ENCODE measurements at regions not wholly inside any gene's neighbourhood (a gene's known extent, or its start where the extent isn't known, plus 50 kb on each side); places are given as distances from the start of the nearest gene placed in this dataset.

DNA sequence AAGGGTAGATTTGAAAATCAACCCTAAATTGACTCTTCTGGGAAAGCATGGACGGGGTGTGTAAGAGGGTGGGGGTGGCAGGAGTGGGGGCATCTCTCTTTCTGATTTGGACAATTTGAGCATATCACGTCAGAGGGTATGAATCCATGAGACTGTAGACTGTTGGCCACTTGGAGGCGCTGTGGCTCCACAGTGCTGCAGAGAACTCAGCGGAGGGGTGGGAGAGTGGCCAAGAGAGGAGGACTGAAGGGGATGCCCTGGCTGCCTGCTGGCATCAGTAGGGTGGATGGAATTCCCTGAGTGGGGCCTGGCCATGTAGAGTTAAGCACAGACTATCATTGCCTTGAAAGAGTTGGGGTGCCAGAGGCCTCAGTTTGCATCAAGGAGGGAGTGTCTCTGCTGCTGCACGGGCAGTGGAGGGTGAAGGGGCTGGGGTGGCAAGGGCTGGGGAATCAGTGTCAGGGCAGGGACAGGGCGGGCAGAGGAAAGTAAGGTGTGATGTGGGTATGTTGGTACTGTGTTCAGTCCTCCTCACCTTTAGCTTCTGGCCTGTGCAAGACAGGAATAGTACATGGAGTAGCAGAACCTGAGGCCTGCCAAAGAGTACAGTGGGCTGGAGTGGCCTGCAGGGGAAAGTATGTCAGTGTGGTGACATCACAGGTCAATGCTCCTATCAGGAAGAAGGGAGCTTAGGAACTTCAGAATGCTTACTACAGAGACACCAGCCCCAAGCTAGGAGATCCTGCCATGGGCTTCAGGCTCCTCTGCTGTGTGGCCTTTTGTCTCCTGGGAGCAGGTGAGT is 133.5 kb upstream of the PRSS58 start:
- Histone ChIP-seq H3K9me2 (replicated peaks; ENCODE audit: low read depth, low read length) (no peaks in the 10 kb centered on the region), H3K27me3 (ENCODE audit: insufficient read depth, low read length, poor library complexity, severe bottlenecking) (no peaks in the 10 kb centered on the region), H3K9ac (ENCODE audit: low read depth, low read length, poor library complexity, severe bottlenecking) (peak overlapping the region; percentile 88), H3K9me3 (ENCODE audit: insufficient read depth, low read depth, low read length) (no peaks in the 10 kb centered on the region), H3K4me1 (ENCODE audit: insufficient read depth, low read length, poor library complexity, severe bottlenecking) (peaks cover 49% of the 10 kb centered on the region), H4K20me1 (ENCODE audit: insufficient read depth, low read length, poor library complexity, severe bottlenecking) (no peaks in the 10 kb centered on the region), H3K4me2 (ENCODE audit: low read depth, low read length, poor library complexity, severe bottlenecking) (peak overlapping the region; percentile 9), H3F3A (ENCODE audit: low read depth) (no peaks in the 10 kb centered on the region), H3K36me3 (ENCODE audit: insufficient read depth, low read length) (no peaks in the 10 kb centered on the region), H3K79me2 (ENCODE audit: insufficient read depth, low read length) (no peaks in the 10 kb centered on the region), H3K4me3 (ENCODE audit: low read length, poor library complexity, severe bottlenecking) (no peak overlapping the region), H2AFZ (ENCODE audit: low read length) (no peak overlapping the region)
- TF ChIP-seq, protein P1, sequence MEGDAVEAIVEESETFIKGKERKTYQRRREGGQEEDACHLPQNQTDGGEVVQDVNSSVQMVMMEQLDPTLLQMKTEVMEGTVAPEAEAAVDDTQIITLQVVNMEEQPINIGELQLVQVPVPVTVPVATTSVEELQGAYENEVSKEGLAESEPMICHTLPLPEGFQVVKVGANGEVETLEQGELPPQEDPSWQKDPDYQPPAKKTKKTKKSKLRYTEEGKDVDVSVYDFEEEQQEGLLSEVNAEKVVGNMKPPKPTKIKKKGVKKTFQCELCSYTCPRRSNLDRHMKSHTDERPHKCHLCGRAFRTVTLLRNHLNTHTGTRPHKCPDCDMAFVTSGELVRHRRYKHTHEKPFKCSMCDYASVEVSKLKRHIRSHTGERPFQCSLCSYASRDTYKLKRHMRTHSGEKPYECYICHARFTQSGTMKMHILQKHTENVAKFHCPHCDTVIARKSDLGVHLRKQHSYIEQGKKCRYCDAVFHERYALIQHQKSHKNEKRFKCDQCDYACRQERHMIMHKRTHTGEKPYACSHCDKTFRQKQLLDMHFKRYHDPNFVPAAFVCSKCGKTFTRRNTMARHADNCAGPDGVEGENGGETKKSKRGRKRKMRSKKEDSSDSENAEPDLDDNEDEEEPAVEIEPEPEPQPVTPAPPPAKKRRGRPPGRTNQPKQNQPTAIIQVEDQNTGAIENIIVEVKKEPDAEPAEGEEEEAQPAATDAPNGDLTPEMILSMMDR (conservative IDR thresholded peaks at IDR 0.05; ENCODE audit: low read length), result peak; percentile 96
- no peak for TF ChIP-seq EZH2phosphoT487 (IDR thresholded peaks at IDR 0.05; ENCODE audit: borderline replicate concordance)

DNA sequence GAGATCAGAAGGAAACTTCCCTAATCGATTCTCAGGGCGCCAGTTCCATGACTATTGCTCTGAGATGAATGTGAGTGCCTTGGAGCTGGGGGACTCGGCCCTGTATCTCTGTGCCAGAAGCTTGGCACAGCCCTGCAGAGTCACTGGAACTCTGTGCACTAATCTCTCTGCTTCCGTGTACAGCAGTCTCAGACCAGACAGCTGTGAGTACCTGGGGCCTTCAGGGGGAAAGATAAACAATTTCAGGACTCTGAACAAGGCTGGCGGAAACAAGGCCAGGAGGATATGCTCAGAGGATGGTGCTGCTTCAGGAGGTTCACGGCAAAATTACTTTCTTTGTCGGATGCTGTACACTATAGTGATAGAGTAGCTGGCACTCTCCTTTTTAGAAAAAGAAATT is 131.7 kb upstream of the PRSS58 start:
- TF ChIP-seq, protein P1 (conservative IDR thresholded peaks at IDR 0.05; ENCODE audit: low read length), result no peak
- Histone ChIP-seq H2AFZ (ENCODE audit: low read length) (no peak overlapping the region), H4K20me1 (ENCODE audit: insufficient read depth, low read length, poor library complexity, severe bottlenecking) (no peaks in the 10 kb centered on the region), H3K9ac (ENCODE audit: low read depth, low read length, poor library complexity, severe bottlenecking) (peak overlapping the region; percentile 88), H3K27me3 (ENCODE audit: insufficient read depth, low read length, poor library complexity, severe bottlenecking) (no peaks in the 10 kb centered on the region), H3K4me3 (ENCODE audit: low read length, poor library complexity, severe bottlenecking) (no peak overlapping the region), H3F3A (ENCODE audit: low read depth) (peaks cover 6% of the 10 kb centered on the region), H3K4me1 (ENCODE audit: insufficient read depth, low read length, poor library complexity, severe bottlenecking) (peaks cover 67% of the 10 kb centered on the region), H3K79me2 (ENCODE audit: insufficient read depth, low read length) (no peaks in the 10 kb centered on the region), H3K36me3 (ENCODE audit: insufficient read depth, low read length) (no peaks in the 10 kb centered on the region), H3K9me2 (replicated peaks; ENCODE audit: low read depth, low read length) (no peaks in the 10 kb centered on the region), H3K9me3 (ENCODE audit: insufficient read depth, low read depth, low read length) (no peaks in the 10 kb centered on the region), H3K4me2 (ENCODE audit: low read depth, low read length, poor library complexity, severe bottlenecking) (no peak overlapping the region)

DNA sequence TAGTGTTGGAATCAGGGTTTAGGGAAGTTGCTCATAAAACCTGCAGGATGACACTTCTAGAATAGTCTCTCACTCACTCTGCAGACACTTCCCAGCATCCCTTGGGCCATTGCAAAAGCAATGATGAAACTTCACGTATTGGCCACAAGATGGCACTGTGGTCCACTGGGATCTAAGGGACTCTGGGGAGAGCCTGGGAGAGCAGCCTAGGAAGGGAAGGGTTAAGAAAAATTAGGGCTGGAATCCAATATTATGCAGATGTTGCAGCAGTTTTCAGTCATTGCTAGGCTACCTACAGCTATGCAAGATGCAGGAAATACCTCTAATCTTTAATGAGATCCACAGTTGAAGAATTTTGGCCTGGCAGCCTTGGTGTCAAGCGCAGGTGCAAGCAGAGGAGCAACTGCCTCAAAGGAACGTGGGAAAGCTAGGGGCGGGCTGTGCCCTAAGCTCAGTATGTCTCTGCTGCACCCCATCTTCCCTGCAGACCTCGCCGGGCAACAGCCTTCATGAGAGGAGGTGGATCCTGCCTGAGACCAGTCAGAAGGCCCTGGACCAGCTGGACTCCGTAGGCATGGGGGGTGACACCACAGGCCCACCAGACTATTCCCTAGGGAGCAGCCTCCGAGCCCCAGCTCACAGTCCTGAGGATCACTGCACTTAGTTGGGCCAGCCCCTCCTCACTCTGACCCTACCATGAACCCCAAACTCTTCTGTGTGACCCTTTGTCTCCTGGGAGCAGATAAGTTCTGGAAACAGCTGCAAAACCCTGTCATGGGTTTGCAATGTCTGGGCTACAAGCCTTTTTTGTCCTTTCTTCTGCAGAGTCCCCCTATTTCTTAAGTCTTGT is 127.9 kb upstream of the PRSS58 start:
- H3K9me3 ChIP-seq (ENCODE audit: insufficient read depth, low read depth, low read length), result no peaks in the 10 kb centered on the region
- TF ChIP-seq, protein P1 (conservative IDR thresholded peaks at IDR 0.05; ENCODE audit: low read length), result peak; percentile 88
- TF ChIP-seq EZH2phosphoT487 (IDR thresholded peaks at IDR 0.05; ENCODE audit: borderline replicate concordance), result no peak
- peak overlapping the region; percentile 88 for H3K9ac ChIP-seq (ENCODE audit: low read depth, low read length, poor library complexity, severe bottlenecking)
- no peaks in the 10 kb centered on the region for H3K36me3 ChIP-seq (ENCODE audit: insufficient read depth, low read length)
- no peaks in the 10 kb centered on the region for H3K9me2 ChIP-seq (replicated peaks; ENCODE audit: low read depth, low read length)
- peak overlapping the region; percentile 71 for H3K4me3 ChIP-seq (ENCODE audit: low read length, poor library complexity, severe bottlenecking)
- peaks cover 77% of the 10 kb centered on the region for H3K4me1 ChIP-seq (ENCODE audit: insufficient read depth, low read length, poor library complexity, severe bottlenecking)
- peak overlapping the region; percentile 93 for H3K4me2 ChIP-seq (ENCODE audit: low read depth, low read length, poor library complexity, severe bottlenecking)
- H3K27me3 ChIP-seq (ENCODE audit: insufficient read depth, low read length, poor library complexity, severe bottlenecking), result no peaks in the 10 kb centered on the region
- H2AFZ ChIP-seq (ENCODE audit: low read length), result no peak overlapping the region
- peaks cover 20% of the 10 kb centered on the region for H3F3A ChIP-seq (ENCODE audit: low read depth)
- no peaks in the 10 kb centered on the region for H4K20me1 ChIP-seq (ENCODE audit: insufficient read depth, low read length, poor library complexity, severe bottlenecking)
- no peaks in the 10 kb centered on the region for H3K79me2 ChIP-seq (ENCODE audit: insufficient read depth, low read length)

Measured in Loucy (cell line).